ENCODE measurements at regions not wholly inside any gene's neighbourhood (a gene's known extent, or its start where the extent isn't known, plus 50 kb on each side); places are given as distances from the start of the nearest gene placed in this dataset.
A peak's percentile ranks its signal among the peaks of the same experiment; 100 is the strongest.
"Not testable (repeated sequence)": the region's sequence is repeated elsewhere in the genome, so short reads cannot be mapped to it uniquely, and the experiment has no call there.

DNA sequence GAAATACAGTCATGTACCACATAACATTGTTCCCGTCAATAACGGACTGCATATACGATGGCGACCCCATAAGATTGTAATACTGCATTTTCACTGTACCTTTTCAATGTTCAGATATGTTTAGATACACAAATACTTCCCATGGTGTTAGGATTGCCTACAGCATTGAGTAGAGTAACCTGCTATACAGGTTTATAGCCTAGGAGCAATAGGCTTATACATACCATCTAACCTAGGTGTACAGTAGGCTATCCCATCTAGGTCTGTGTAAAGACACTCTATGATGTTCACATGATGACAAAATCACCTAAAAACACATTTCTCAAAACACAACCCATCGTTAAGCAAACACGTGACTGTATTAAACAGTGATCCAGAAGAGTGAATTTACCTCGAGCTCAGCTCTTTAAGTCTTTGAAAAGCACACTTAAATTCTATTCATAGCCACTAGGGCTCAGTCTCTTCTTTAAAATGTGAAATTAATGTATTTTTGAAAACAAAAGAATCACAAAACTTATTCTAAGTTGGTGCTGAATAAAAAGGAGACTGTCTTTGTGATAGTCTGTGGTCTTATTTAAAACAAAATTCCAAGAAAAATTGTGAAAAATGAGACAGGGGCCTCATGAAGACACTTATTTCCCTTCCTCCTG, 239.1 kb upstream of the ARID2 start:
- no peak for DNase-seq (ENCODE audit: low read depth)

DNA sequence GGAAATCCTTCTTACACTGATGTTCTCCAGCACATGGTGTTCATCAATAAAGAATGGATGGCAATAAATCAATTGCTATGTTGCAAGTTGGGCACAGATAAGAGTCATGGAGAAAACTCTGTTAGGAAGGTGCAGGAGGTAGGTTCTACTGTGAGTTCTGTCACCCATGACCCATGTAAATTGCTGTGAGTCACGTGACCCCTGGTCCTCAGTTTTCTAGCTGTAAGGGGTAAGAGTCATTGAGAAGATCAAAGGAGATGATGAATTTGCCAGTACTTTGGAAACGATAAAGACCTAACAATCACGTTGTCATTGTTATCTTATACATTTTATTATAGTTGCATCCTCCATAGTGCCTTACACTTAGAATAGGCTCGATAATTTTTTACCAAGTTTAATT, 235.2 kb upstream of the ARID2 start:
- no peak for DNase-seq (ENCODE audit: low read depth)

DNA sequence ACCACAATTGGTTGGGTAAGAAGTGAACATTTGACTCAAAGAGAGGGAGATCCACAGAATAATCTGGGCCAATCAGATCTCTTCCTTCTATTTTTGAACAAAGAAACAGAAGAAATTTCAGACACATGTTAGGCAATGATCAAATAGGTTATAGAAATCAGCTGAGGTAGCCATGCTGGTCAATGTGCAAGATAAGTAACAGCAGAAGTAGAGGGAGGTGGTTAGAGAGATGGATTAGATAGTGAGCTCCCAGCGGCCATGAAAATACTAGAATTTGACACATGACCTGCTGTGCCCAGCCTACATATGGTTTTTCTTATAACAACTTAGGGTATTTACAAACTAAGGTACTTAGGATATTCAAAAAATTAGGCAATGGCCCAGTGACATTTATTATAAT, 230.9 kb upstream of the ARID2 start:
- DNase-seq (ENCODE audit: low read depth): no peak

DNA sequence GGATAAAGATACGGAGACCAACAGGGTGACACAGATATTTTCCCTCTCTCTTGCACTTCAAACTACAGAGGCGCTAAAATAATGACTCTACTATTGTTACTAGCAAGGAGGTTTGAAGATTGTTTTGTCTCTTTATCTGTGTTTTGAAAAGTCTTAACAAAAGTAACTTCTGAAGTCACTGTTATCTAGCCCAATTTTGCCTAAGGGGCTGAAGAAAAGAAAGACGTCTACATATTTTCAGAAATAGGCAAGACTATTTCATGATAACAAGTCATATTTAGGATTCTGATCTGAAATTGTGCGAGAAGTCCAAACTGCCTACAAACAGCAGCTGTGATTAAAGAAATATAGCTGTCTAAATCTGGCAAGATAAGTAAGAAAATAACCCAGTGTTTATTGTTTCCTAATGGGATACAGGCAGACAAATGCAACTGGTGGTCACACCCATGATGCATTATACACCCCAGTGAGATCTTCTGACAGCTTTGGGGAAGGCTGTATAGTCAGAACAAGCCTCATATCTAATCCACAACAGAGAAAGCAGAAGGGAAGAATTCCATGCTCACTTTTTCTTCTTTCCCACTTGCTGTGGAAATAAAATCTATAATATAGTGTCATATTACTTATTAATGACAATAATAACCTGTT, 226.9 kb upstream of the ARID2 start:
- no peak for DNase-seq (ENCODE audit: low read depth)

DNA sequence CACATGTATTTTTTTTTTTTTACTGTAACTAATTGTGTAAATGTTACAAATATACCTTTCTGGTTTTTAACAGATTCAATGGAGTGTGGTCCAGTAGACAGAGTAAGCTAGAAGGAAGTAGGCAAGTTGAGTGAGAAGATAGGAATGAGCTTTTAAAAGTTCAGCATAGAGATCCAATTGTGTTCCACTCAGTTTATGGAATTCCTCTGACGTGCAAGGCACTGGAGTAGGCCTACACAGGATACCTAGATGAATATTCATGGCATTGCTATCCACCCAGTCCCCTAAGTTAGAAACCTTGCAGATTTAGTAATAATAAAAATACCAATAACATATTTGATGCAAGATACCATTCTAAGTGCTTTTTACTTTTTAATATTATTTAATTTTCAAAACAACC, 225.6 kb upstream of the ARID2 start:
- DNase-seq (ENCODE audit: low read depth): no peak

DNA sequence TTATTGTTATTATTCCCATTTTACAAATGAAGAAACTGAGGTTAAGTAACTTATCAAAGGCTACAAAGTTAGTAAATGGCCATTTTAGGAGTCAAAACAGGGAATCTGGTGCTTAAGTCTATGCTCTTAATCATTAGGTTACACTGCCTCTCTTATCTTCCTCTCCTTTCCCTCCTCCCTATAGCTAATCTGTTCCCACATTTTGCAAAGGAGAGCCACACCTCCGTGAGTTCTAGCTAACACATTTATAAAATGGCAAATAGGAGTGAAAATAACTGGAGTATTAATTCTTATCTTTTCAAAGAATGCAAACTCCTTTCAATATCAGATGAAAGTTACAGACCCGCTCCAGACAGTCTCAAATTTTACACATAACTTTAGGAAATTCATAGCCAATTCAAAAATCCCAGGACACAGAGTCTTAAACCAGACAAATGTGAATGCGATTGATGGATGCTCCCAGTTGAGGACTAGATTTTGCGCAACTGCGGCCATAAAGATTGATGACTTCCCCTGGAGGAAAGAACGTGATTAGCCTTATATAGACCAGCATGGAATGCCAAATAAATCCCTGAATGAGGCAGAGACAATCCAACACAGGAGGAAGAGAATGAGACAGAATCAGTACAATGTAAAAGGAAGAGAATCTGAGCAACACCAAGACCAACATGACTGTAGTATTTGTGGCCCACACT, 225.0 kb upstream of the ARID2 start:
- no peak for DNase-seq (ENCODE audit: low read depth)

DNA sequence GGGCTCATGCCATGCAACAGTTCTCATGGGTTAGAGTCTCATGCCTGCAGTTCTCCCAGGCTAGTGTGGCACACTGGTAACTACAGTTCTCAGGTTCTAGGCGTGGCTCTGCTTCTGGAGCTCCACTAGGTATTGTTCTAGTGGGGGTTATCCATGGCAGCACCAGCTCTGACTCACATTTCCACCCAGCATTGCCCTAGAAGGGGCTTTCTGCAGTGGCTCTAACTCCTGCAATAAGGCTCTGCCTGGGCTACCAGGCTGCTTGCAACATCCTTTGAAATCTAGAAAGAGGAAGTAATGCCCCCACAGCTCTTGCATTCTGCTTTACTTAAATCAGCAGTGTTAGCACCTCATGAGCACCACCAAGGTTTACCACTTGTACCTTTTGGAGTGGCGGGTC, 220.3 kb upstream of the ARID2 start:
- no peak for DNase-seq (ENCODE audit: low read depth)

DNA sequence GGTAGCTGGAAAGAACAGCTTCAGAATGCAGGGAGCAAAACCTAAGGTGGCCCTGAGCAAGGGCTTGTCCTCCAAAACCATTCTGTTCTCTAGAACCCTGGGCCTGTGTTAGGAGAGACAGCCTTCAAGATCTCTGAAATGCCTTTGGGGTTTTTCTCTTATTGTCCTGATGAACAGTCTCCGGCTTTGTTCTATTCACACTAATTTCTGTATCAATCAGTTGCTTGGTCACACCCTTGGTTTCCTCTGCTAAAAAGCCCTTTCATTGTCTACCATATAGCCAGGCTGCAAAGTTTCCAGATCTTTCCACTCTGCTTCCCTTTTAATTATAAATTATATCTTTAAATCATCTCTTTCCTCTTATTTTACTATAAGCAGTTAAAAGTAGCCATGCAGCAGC, 219.9 kb upstream of the ARID2 start:
- DNase-seq (ENCODE audit: low read depth): no peak

DNA sequence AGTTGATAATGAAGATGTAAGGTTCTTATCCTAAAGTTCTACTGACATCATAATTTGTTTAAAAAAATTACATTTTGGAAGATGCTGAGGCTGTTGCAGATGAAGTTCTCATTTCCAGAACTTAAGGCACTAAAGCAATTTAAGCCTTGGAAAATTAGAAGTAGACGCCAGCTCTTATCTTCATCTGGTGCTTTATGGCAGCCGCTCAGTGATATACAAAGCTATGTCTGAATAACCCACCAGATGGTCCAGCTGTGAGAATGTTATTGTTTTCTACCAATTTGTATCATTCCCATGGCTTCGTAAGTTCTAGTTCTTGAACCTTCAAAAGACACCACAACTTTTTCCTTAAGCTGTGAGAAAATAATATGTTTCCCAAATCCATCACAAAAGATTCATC, 212.1 kb upstream of the ARID2 start:
- no peak for DNase-seq (ENCODE audit: low read depth)

DNA sequence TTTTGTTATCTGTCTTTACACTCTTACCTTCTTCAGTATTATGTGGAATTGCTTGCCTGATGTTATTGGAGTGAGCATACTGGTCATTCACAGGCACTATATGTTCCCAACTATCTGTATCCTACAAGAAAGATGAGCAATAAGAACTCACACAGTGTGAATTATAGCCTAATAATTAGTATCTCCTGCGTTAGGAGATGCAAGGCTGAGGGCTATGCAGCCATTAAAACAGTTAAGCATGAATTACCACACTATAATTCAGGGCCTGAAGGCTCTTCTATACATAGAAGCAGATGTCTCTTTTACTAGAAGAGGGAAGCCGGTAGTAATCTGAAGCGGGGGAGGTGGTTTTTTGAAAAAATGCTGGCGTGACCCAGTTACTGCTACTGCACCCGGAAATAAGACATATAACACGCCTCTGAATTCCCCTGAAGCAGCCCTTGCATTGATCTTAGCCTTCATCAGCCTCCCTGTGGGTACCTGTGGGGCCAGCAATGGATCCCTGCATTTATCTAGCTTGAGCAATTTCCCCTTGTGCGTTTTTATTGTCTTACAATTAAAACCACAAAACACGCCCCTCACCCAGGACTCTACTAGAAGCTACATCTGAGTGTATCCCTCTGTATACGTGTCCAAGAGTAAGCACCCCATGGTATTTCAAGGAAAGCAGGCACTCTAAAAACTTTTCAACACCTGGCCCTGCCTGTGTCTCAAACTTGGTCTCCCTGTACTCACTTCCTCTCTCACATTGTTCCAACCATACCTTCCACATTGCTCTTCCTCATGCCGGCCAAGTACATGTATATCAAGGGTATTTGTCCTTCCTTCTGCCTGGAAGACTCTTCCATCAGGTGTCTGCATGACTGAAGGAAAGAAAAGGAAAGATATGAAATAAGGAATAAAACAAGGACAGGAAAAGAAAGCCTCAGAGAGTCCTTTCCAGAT, 210.9 kb upstream of the ARID2 start:
- DNase-seq (ENCODE audit: low read depth): no peak

DNA sequence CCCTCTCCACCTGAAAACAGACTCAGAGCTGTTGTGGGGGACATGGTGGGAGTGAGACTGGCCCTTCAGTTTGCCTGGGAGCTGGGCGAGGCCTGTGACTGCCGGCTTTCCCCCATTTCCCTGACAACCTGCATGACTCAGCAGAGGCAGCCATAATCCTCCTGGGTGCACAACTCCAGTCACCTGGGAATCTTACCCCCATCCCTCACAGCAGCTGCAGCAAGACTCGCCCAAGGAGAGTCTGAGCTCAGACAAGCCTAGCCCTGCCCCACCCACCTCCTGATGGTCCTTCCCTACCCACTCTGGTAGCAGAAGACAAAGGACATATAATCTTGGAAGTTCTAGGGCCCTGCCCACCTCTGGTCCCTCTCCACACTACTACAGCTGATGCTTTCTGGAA, 207.3 kb upstream of the ARID2 start:
- DNase-seq (ENCODE audit: low read depth): no peak

DNA sequence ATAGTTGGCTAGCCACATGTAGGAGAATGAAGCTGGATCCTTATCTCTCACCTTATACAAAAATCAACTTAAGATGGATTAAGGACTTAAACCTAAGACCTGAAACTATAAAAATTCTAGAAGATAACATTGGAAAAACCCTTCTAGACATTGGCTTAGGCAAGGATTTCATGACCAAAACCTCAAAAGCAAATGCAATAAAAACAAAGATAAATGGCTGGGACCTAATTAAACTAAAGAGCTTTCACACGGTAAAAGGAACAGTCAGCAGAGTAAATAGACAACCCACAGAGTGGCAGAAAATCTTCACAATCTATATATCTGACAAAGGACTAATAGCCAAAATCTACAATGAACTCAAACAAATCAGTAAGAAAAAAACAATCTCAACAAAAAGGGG, 202.7 kb upstream of the ARID2 start:
- not testable (repeated sequence) for DNase-seq (ENCODE audit: low read depth)

DNA sequence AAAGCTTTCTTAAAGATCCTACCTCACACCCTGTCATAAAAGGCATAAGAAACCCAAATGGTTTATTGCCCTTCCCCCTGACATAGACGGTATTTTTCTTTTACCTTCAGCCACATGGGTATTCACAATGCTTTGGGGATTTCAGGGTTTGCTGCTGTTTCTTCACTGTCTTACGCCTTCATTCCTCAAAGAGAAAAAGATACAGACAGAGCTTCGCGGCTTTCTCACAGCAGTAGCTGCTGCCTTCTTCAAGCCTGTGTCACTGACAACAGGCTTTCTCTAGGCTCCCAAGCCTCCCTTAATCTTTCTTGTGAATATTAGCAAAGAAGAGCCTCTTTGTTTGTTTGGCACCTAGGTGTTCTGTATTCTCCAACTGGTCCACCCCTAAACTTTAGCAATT, 197.4 kb upstream of the ARID2 start:
- DNase-seq (ENCODE audit: low read depth): no peak

DNA sequence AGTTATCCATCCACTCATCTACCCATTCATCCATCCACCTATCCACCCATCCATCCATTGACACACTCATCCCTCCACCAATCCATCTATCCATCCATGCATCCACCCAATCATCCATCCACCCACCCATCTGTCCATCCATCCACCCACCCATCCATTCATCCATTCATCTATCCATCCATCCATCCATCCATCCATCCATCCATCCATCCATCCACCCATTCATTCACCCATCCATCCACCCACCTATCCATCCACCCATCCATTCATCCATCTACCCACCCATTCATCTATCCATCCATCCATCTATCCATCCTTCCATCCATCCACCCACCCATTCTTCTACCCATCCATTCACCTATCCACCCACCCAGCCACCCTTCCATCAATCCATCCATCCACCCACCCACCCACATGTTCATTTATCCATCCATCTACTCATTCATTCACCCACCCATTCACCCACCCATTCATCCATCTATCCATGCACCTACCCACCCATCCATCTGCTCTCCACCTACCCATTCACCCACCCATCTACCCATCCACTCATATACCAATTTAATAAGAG, 193.8 kb upstream of the ARID2 start:
- DNase-seq (ENCODE audit: low read depth): no peak

DNA sequence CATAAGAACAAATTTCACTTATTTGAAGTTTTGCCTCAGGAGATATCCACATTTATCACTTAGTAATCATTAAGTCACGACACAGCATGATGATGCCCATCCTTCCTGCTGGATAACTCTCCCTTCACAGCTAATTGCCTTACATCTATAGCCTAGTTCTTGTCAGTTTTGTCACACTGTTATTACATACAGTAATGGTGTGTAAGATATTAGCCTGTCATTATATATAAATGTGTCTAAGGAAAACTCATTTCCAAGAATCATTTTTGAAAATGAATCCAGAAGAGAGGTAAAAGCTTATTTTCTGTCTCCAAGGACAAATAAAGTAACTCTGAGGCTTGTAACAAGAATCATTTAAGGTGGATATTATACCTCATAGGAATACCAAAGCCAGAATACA, 193.2 kb upstream of the ARID2 start:
- no peak for DNase-seq (ENCODE audit: low read depth)

DNA sequence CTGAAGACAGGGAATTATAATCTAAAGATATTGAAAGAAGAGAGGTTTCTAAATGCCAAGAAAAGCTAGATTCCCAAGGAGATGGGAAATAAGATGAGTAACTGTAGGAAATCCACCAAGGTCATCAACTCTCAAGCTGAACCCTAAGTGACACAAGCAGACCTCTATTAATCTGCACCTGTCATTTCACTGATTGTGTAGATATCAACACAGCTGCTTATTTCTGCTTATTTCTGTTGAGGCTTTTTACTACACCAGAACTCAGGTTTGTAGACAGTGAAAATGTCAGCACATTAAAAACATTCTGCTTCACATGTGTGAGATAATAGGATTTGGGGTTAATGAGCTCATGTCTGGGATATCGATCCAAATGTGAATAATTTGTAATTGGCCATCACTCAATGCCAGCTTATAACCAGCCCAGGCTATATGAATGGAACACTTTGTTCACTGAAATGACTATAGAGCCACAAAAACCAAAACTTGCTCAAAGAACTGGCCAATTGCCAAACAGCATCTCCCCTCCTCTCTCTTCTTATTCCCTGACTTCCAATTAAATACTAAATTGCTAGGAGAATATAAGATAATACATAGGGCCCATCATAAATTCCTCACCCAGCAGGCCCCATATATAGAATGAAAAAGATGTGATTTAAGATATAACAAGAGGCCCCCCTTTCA, 188.7 kb upstream of the ARID2 start:
- DNase-seq (ENCODE audit: low read depth): no peak

DNA sequence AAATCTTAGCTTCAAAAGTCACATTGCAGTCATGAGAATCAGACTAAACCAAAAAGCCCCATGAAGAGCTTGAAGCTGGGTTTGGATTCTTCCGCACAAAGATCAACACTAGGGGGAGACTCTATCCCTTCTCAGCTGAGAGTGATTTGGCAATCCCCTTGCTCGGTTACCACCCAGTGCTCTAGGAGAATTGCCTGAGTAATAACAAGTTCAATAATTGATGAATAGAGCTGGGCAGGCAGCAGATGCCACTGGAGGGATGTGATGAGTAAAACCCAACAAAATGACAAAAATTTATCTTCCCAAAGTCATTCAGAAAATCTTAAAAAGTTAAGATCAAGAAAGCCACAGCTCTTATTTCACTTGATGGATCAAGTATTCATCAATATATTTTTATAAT, 185.6 kb upstream of the ARID2 start:
- DNase-seq (ENCODE audit: low read depth): peak; percentile 67

DNA sequence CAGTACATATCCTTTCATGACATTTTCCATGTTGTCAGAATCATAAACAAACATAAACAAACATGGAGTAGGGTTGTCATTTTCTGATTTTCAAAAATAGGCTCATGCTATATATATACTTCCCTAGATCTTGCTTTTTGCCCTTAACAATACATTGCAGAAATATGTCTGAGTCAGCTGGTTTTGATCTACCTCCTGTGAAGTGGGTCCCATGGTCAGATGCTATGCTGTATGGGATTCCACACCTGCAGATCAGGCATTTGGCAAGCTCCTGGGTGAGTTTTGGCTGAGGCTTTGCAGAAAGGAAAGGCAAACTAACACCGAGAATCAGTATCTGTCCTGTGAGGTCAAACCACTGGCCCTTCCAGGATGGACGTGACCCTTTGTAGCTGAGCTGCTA, 183.0 kb upstream of the ARID2 start:
- DNase-seq (ENCODE audit: low read depth): no peak

DNA sequence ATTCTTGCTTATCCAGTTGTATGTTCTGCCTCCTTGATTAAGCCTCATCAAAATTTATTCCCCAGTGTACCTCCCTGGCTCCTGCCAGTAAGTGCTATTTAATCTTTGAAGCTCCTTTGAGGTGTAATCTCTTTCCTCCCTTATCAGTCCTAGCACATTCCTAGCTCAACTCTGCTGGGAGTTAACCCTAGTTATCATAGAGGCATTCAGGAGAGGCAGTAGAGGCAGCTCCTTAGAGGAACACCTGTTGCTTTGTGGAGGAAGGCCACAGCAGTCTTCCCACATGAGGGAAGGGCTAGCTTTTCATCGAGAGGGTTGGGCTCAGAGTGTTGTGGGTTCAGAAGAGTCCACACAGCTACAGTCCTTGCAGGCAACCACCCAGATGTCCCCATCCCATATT, 182.4 kb upstream of the ARID2 start:
- DNase-seq (ENCODE audit: low read depth): no peak

DNA sequence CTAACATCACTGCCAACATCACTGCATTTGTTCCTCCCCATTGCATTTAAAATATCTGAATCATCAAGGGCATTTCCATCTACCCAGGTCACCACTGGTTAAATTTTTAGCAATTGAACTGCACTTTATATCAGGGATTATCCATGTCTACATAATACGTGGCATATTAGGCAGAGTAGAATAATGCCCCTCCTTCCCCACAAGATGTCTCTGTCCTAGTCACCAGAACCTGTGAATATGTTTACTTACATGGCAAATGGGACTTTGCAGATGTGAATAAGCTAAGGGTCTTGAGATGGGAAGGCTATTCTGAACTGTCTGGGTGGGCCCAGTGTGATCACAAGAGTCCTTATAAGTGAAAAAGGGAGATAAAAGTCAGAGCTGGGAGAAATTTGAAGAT, 181.7 kb upstream of the ARID2 start:
- no peak for DNase-seq (ENCODE audit: low read depth)

DNA sequence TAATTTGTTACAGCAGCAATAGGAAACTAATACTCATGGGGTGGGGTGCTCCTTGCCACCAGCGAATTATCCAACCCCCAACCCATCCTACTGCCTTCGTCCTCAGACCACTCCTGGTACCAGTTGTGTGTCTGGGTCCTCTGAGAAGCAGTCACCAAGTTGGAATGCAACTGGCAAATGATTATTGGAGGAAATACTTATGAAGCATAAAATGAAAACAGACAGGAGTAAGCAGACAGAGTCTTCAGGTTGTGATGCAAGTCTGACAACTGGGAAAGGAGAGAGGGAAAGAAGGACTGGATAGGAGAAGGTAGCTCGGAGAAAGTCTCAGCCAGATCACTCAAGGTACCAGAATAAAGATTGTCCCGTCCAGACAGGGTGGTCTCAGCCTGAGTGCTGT, 181.1 kb upstream of the ARID2 start:
- DNase-seq (ENCODE audit: low read depth): no peak
